ENCODE measurements at regions not wholly inside any gene's neighbourhood (a gene's known extent, or its start where the extent isn't known, plus 50 kb on each side); places are given as distances from the start of the nearest gene placed in this dataset.

GRCh38 chr4:3675251-3676115, 90.7 kb upstream of the ADRA2C start:
- peaks cover 3% of the 10 kb centered on the region for H3K27me3 ChIP-seq
- no peaks in the 10 kb centered on the region for H3K79me2 ChIP-seq
- WGBS (ENCODE audit: low lambda C conversion rate, missing lambda C conversion rate), result 88% methylated on average over 31 of the region's 32 CpGs
- no peaks in the 10 kb centered on the region for H3K36me3 ChIP-seq (replicated peaks; ENCODE audit: insufficient read depth, low read depth)
- H3K27ac ChIP-seq, result no peak overlapping the region
- peaks cover 15% of the 10 kb centered on the region for H3K4me1 ChIP-seq (ENCODE audit: insufficient read depth)
- DNase-seq (ENCODE audit: low spot score), result no peak
- no peaks in the 10 kb centered on the region for H4K20me1 ChIP-seq (ENCODE audit: insufficient read depth, poor library complexity, severe bottlenecking)
- no peak overlapping the region for H3K4me3 ChIP-seq
- no peak overlapping the region for H2AFZ ChIP-seq
- no peak overlapping the region for H3K4me2 ChIP-seq
- no peaks in the 10 kb centered on the region for H3K9me3 ChIP-seq (ENCODE audit: low read depth)
- TF ChIP-seq EZH2phosphoT487 (IDR thresholded peaks at IDR 0.05; ENCODE audit: low read depth, severe bottlenecking, unreplicated experiment), result no peak
- H3K9me2 ChIP-seq (replicated peaks; ENCODE audit: insufficient read depth), result no peaks in the 10 kb centered on the region

- H4K20me1 ChIP-seq (ENCODE audit: insufficient read depth, poor library complexity, severe bottlenecking), result no peaks in the 10 kb centered on the region
- WGBS (ENCODE audit: low lambda C conversion rate, missing lambda C conversion rate), result 87% methylated on average over 7 of the region's 7 CpGs
- peaks cover 3% of the 10 kb centered on the region for H3K27me3 ChIP-seq
- H3K27ac ChIP-seq, result no peak overlapping the region
- H3K9me3 ChIP-seq (ENCODE audit: low read depth), result no peaks in the 10 kb centered on the region
- no peaks in the 10 kb centered on the region for H3K9me2 ChIP-seq (replicated peaks; ENCODE audit: insufficient read depth)
- TF ChIP-seq CTCF (IDR thresholded peaks at IDR 0.05; ENCODE audit: poor library complexity) (no peak), EZH2phosphoT487 (IDR thresholded peaks at IDR 0.05; ENCODE audit: low read depth, severe bottlenecking, unreplicated experiment) (no peak)
- no peak for DNase-seq (ENCODE audit: low spot score)
- no peaks in the 10 kb centered on the region for H3K79me2 ChIP-seq
- no peak overlapping the region for H2AFZ ChIP-seq
- H3K4me1 ChIP-seq (ENCODE audit: insufficient read depth), result peaks cover 15% of the 10 kb centered on the region
- H3K36me3 ChIP-seq (replicated peaks; ENCODE audit: insufficient read depth, low read depth), result no peaks in the 10 kb centered on the region
- H3K4me2 ChIP-seq, result no peak overlapping the region
- H3K4me3 ChIP-seq, result no peak overlapping the region
Observed at GRCh38 chr4:3674479-3674851, 91.7 kb upstream of the ADRA2C start.

- no peak overlapping the region for H3K27ac ChIP-seq
- no peaks in the 10 kb centered on the region for H3K9me2 ChIP-seq (replicated peaks; ENCODE audit: insufficient read depth)
- H3K4me3 ChIP-seq, result no peak overlapping the region
- no peaks in the 10 kb centered on the region for H3K36me3 ChIP-seq (replicated peaks; ENCODE audit: insufficient read depth, low read depth)
- TF ChIP-seq EZH2 (IDR thresholded peaks at IDR 0.05; ENCODE audit: borderline replicate concordance) (no peak), CTCF (IDR thresholded peaks at IDR 0.05; ENCODE audit: poor library complexity) (no peak), EZH2phosphoT487 (IDR thresholded peaks at IDR 0.05; ENCODE audit: low read depth, severe bottlenecking, unreplicated experiment) (no peak)
- H3K27me3 ChIP-seq, result peaks cover 3% of the 10 kb centered on the region
- H2AFZ ChIP-seq, result no peak overlapping the region
- WGBS (ENCODE audit: low lambda C conversion rate, missing lambda C conversion rate), result 88% methylated on average over 13 of the region's 13 CpGs
- no peak overlapping the region for H3K4me2 ChIP-seq
- H3K4me1 ChIP-seq (ENCODE audit: insufficient read depth), result peaks cover 15% of the 10 kb centered on the region
- H4K20me1 ChIP-seq (ENCODE audit: insufficient read depth, poor library complexity, severe bottlenecking), result no peaks in the 10 kb centered on the region
- no peaks in the 10 kb centered on the region for H3K79me2 ChIP-seq
- DNase-seq (ENCODE audit: low spot score), result no peak
- no peaks in the 10 kb centered on the region for H3K9me3 ChIP-seq (ENCODE audit: low read depth)
Observed at GRCh38 chr4:3673716-3674478, 92.3 kb upstream of the ADRA2C start.

GRCh38 chr4:3673176-3673575, 93.0 kb upstream of the ADRA2C start:
- Histone ChIP-seq H3K4me2 (no peak overlapping the region), H3K36me3 (replicated peaks; ENCODE audit: insufficient read depth, low read depth) (no peaks in the 10 kb centered on the region), H3K27ac (no peak overlapping the region), H4K20me1 (ENCODE audit: insufficient read depth, poor library complexity, severe bottlenecking) (no peaks in the 10 kb centered on the region), H3K4me1 (ENCODE audit: insufficient read depth) (peaks cover 15% of the 10 kb centered on the region), H3K4me3 (no peak overlapping the region), H3K9me2 (replicated peaks; ENCODE audit: insufficient read depth) (no peaks in the 10 kb centered on the region), H3K27me3 (peaks cover 3% of the 10 kb centered on the region), H3K9me3 (ENCODE audit: low read depth) (no peaks in the 10 kb centered on the region), H3K79me2 (no peaks in the 10 kb centered on the region), H2AFZ (no peak overlapping the region)
- no peak for TF ChIP-seq CTCF (IDR thresholded peaks at IDR 0.05; ENCODE audit: poor library complexity)
- no peak for TF ChIP-seq EZH2phosphoT487 (IDR thresholded peaks at IDR 0.05; ENCODE audit: low read depth, severe bottlenecking, unreplicated experiment)
- TF ChIP-seq EZH2 (IDR thresholded peaks at IDR 0.05; ENCODE audit: borderline replicate concordance), result no peak
- WGBS (ENCODE audit: low lambda C conversion rate, missing lambda C conversion rate), result 95% methylated on average over 4 of the region's 4 CpGs
- DNase-seq (ENCODE audit: low spot score), result no peak

Data from hepatocyte (in vitro differentiated cells).